ENCODE measurements at regions not wholly inside any gene's neighbourhood (a gene's known extent, or its start where the extent isn't known, plus 50 kb on each side); places are given as distances from the start of the nearest gene placed in this dataset.
"Not testable (repeated sequence)": the region's sequence is repeated elsewhere in the genome, so short reads cannot be mapped to it uniquely, and the experiment has no call there.

GRCh38 chr10:18917431-18917830 is 131.2 kb upstream of the MALRD1 start:
- H3K79me1 ChIP-seq (ENCODE audit: low read length) = not testable (repeated sequence)

GRCh38 chr10:18918532-18918931 is 130.1 kb upstream of the MALRD1 start:
- Histone ChIP-seq H4K8ac (ENCODE audit: low read depth, low read length) (no peak overlapping the region), H3K79me2 (ENCODE audit: control insufficient read depth, insufficient read depth, low read length) (no peaks in the 10 kb centered on the region), H3K4me3 (ENCODE audit: low read length) (no peak overlapping the region), H2BK120ac (ENCODE audit: low read depth, low read length) (no peak overlapping the region), H3K79me1 (ENCODE audit: low read length) (no peaks in the 10 kb centered on the region), H3K4ac (ENCODE audit: low read depth, low read length) (no peak overlapping the region), H3K23ac (ENCODE audit: low read length) (no peak overlapping the region), H3K36me3 (ENCODE audit: control insufficient read depth, insufficient read depth, low read length) (no peaks in the 10 kb centered on the region), H3K27ac (ENCODE audit: low read depth, low read length) (no peak overlapping the region), H3K4me2 (ENCODE audit: low read length) (no peak overlapping the region), H2AK5ac (ENCODE audit: low read length) (no peak overlapping the region), H3K9ac (ENCODE audit: low read length) (no peak overlapping the region), H3K4me1 (ENCODE audit: control insufficient read depth, low read depth, low read length) (no peaks in the 10 kb centered on the region), H4K5ac (ENCODE audit: low read length) (no peak overlapping the region), H2BK5ac (ENCODE audit: low read length) (no peak overlapping the region), H3K27me3 (ENCODE audit: insufficient read depth, low read length, poor library complexity) (no peaks in the 10 kb centered on the region), H3K18ac (ENCODE audit: low read length) (no peak overlapping the region), H3K56ac (ENCODE audit: low read length) (no peak overlapping the region), H2BK15ac (replicated peaks; ENCODE audit: low read depth) (no peak overlapping the region)
- no peak for DNase-seq
- WGBS (ENCODE audit: extremely low coverage, insufficient coverage, low lambda C conversion rate) = no CpG with 5 or more reads among the region's 4 CpGs

More at GRCh38 chr10:18917431-18917830, 131.2 kb upstream of the MALRD1 start:
- H3K56ac ChIP-seq (ENCODE audit: low read length); H4K5ac ChIP-seq (ENCODE audit: low read length); H3K4ac ChIP-seq (ENCODE audit: low read depth, low read length); H3K27ac ChIP-seq (ENCODE audit: low read depth, low read length); H4K8ac ChIP-seq (ENCODE audit: low read depth, low read length); H3K4me2 ChIP-seq (ENCODE audit: low read length); H3K23ac ChIP-seq (ENCODE audit: low read length); H2BK15ac ChIP-seq (replicated peaks; ENCODE audit: low read depth); H3K18ac ChIP-seq (ENCODE audit: low read length); H3K4me1 ChIP-seq (ENCODE audit: control insufficient read depth, low read depth, low read length); H3K27me3 ChIP-seq (ENCODE audit: insufficient read depth, low read length, poor library complexity); H3K9ac ChIP-seq (ENCODE audit: low read length); H2AK5ac ChIP-seq (ENCODE audit: low read length); H3K4me3 ChIP-seq (ENCODE audit: low read length); H2BK5ac ChIP-seq (ENCODE audit: low read length); H3K36me3 ChIP-seq (ENCODE audit: control insufficient read depth, insufficient read depth, low read length); DNase-seq; H2BK120ac ChIP-seq (ENCODE audit: low read depth, low read length); H3K79me2 ChIP-seq (ENCODE audit: control insufficient read depth, insufficient read depth, low read length): not testable (repeated sequence)
- WGBS (ENCODE audit: extremely low coverage, insufficient coverage, low lambda C conversion rate) = no CpG with 5 or more reads among the region's 9 CpGs

GRCh38 chr10:18949391-18949790 is 99.2 kb upstream of the MALRD1 start:
- DNase-seq = no peak
- no peak overlapping the region for H3K9ac ChIP-seq (ENCODE audit: low read length)
- no peaks in the 10 kb centered on the region for H3K79me2 ChIP-seq (ENCODE audit: control insufficient read depth, insufficient read depth, low read length)
- H3K4me1 ChIP-seq (ENCODE audit: control insufficient read depth, low read depth, low read length) = no peaks in the 10 kb centered on the region
- H3K23ac ChIP-seq (ENCODE audit: low read length) = no peak overlapping the region
- H3K4me2 ChIP-seq (ENCODE audit: low read length) = no peak overlapping the region
- no peak overlapping the region for H3K56ac ChIP-seq (ENCODE audit: low read length)
- no peak overlapping the region for H3K4me3 ChIP-seq (ENCODE audit: low read length)
- H2BK120ac ChIP-seq (ENCODE audit: low read depth, low read length) = no peak overlapping the region
- H3K36me3 ChIP-seq (ENCODE audit: control insufficient read depth, insufficient read depth, low read length) = no peaks in the 10 kb centered on the region
- H2BK5ac ChIP-seq (ENCODE audit: low read length) = no peak overlapping the region
- no peak overlapping the region for H3K27ac ChIP-seq (ENCODE audit: low read depth, low read length)
- H3K4ac ChIP-seq (ENCODE audit: low read depth, low read length) = no peak overlapping the region
- H2BK15ac ChIP-seq (replicated peaks; ENCODE audit: low read depth) = no peak overlapping the region
- no peak overlapping the region for H4K8ac ChIP-seq (ENCODE audit: low read depth, low read length)
- H2AK5ac ChIP-seq (ENCODE audit: low read length) = no peak overlapping the region
- no peaks in the 10 kb centered on the region for H3K27me3 ChIP-seq (ENCODE audit: insufficient read depth, low read length, poor library complexity)
- H3K79me1 ChIP-seq (ENCODE audit: low read length) = no peaks in the 10 kb centered on the region
- H3K18ac ChIP-seq (ENCODE audit: low read length) = no peak overlapping the region
- no peak overlapping the region for H4K5ac ChIP-seq (ENCODE audit: low read length)

GRCh38 chr10:18951072-18951823 is 97.4 kb upstream of the MALRD1 start:
- not testable (repeated sequence) for H3K56ac ChIP-seq (ENCODE audit: low read length); H2AK5ac ChIP-seq (ENCODE audit: low read length)

GRCh38 chr10:18955061-18955460 is 93.5 kb upstream of the MALRD1 start:
- no peaks in the 10 kb centered on the region for H3K27me3 ChIP-seq (ENCODE audit: insufficient read depth, low read length, poor library complexity)
- H4K5ac ChIP-seq (ENCODE audit: low read length) = no peak overlapping the region
- H3K4ac ChIP-seq (ENCODE audit: low read depth, low read length) = no peak overlapping the region
- H3K18ac ChIP-seq (ENCODE audit: low read length) = no peak overlapping the region
- no peak overlapping the region for H2BK120ac ChIP-seq (ENCODE audit: low read depth, low read length)
- no peak overlapping the region for H3K4me2 ChIP-seq (ENCODE audit: low read length)
- no peak overlapping the region for H4K8ac ChIP-seq (ENCODE audit: low read depth, low read length)
- no peaks in the 10 kb centered on the region for H3K79me2 ChIP-seq (ENCODE audit: control insufficient read depth, insufficient read depth, low read length)
- no peak for DNase-seq
- H3K36me3 ChIP-seq (ENCODE audit: control insufficient read depth, insufficient read depth, low read length) = no peaks in the 10 kb centered on the region
- no peak overlapping the region for H3K23ac ChIP-seq (ENCODE audit: low read length)
- H2BK5ac ChIP-seq (ENCODE audit: low read length) = no peak overlapping the region
- no peak overlapping the region for H3K56ac ChIP-seq (ENCODE audit: low read length)
- no peaks in the 10 kb centered on the region for H3K4me1 ChIP-seq (ENCODE audit: control insufficient read depth, low read depth, low read length)
- no peak overlapping the region for H3K9ac ChIP-seq (ENCODE audit: low read length)
- no peaks in the 10 kb centered on the region for H3K79me1 ChIP-seq (ENCODE audit: low read length)
- H3K27ac ChIP-seq (ENCODE audit: low read depth, low read length) = no peak overlapping the region
- no CpG with 5 or more reads among the region's 1 CpG for WGBS (ENCODE audit: extremely low coverage, insufficient coverage, low lambda C conversion rate)
- H2AK5ac ChIP-seq (ENCODE audit: low read length) = no peak overlapping the region
- H2BK15ac ChIP-seq (replicated peaks; ENCODE audit: low read depth) = no peak overlapping the region
- no peak overlapping the region for H3K4me3 ChIP-seq (ENCODE audit: low read length)

More at GRCh38 chr10:18951072-18951823, 97.4 kb upstream of the MALRD1 start:
- not testable (repeated sequence) for H3K4ac ChIP-seq (ENCODE audit: low read depth, low read length); H3K27ac ChIP-seq (ENCODE audit: low read depth, low read length); H3K79me1 ChIP-seq (ENCODE audit: low read length); H2BK5ac ChIP-seq (ENCODE audit: low read length); H3K27me3 ChIP-seq (ENCODE audit: insufficient read depth, low read length, poor library complexity); H3K4me3 ChIP-seq (ENCODE audit: low read length); DNase-seq; H3K4me1 ChIP-seq (ENCODE audit: control insufficient read depth, low read depth, low read length); H3K79me2 ChIP-seq (ENCODE audit: control insufficient read depth, insufficient read depth, low read length); H4K5ac ChIP-seq (ENCODE audit: low read length); H3K9ac ChIP-seq (ENCODE audit: low read length); H2BK120ac ChIP-seq (ENCODE audit: low read depth, low read length); H3K4me2 ChIP-seq (ENCODE audit: low read length); H3K36me3 ChIP-seq (ENCODE audit: control insufficient read depth, insufficient read depth, low read length); H4K8ac ChIP-seq (ENCODE audit: low read depth, low read length); H3K18ac ChIP-seq (ENCODE audit: low read length); H3K23ac ChIP-seq (ENCODE audit: low read length); H2BK15ac ChIP-seq (replicated peaks; ENCODE audit: low read depth)
- no CpG with 5 or more reads among the region's 35 CpGs for WGBS (ENCODE audit: extremely low coverage, insufficient coverage, low lambda C conversion rate)

- H3K9ac ChIP-seq (ENCODE audit: low read length) = no peak overlapping the region
- no peak overlapping the region for H3K4me3 ChIP-seq (ENCODE audit: low read length)
- no peak overlapping the region for H4K8ac ChIP-seq (ENCODE audit: low read depth, low read length)
- no peak overlapping the region for H3K56ac ChIP-seq (ENCODE audit: low read length)
- no peak overlapping the region for H3K23ac ChIP-seq (ENCODE audit: low read length)
- no peaks in the 10 kb centered on the region for H3K79me2 ChIP-seq (ENCODE audit: control insufficient read depth, insufficient read depth, low read length)
- no CpG with 5 or more reads among the region's 10 CpGs for WGBS (ENCODE audit: extremely low coverage, insufficient coverage, low lambda C conversion rate)
- no peak for DNase-seq
- H3K36me3 ChIP-seq (ENCODE audit: control insufficient read depth, insufficient read depth, low read length) = no peaks in the 10 kb centered on the region
- H4K5ac ChIP-seq (ENCODE audit: low read length) = no peak overlapping the region
- H3K4me2 ChIP-seq (ENCODE audit: low read length) = no peak overlapping the region
- H3K79me1 ChIP-seq (ENCODE audit: low read length) = no peaks in the 10 kb centered on the region
- H2AK5ac ChIP-seq (ENCODE audit: low read length) = no peak overlapping the region
- no peak overlapping the region for H3K18ac ChIP-seq (ENCODE audit: low read length)
- H3K27ac ChIP-seq (ENCODE audit: low read depth, low read length) = no peak overlapping the region
- H2BK15ac ChIP-seq (replicated peaks; ENCODE audit: low read depth) = no peak overlapping the region
- no peaks in the 10 kb centered on the region for H3K4me1 ChIP-seq (ENCODE audit: control insufficient read depth, low read depth, low read length)
- no peaks in the 10 kb centered on the region for H3K27me3 ChIP-seq (ENCODE audit: insufficient read depth, low read length, poor library complexity)
- H3K4ac ChIP-seq (ENCODE audit: low read depth, low read length) = no peak overlapping the region
- H2BK120ac ChIP-seq (ENCODE audit: low read depth, low read length) = no peak overlapping the region
- H2BK5ac ChIP-seq (ENCODE audit: low read length) = no peak overlapping the region
Observed at GRCh38 chr10:18959369-18959768, 89.2 kb upstream of the MALRD1 start.
